CD14-positive monocyte (primary cell): ENCODE measurements at regions not wholly inside any gene's neighbourhood (a gene's known extent, or its start where the extent isn't known, plus 50 kb on each side); places are given as distances from the start of the nearest gene placed in this dataset.

ENCODE experiments used
- DNase-seq, 3 donors: peaks; one replicate each; pipeline ENCODE4 v3.0.0-alpha.2; 2011 to 2022
- H2AFZ ChIP-seq: 2 replicates; pipeline ENCODE4 v1.6.0; 2012; ENCODE audit warnings: mild to moderate bottlenecking, low read depth, low read length, inconsistent platforms; ENCODE audit not compliant: insufficient read depth, poor library complexity, severe bottlenecking
- H3K27ac ChIP-seq, 2 donors: 1 replicate in 1 of 2; 2 replicates in 1 of 2; pipeline ENCODE4 v1.5.1; 2012 to 2013; ENCODE audit warnings: low read length in 2 of 2, control low read depth in 1 of 2, inconsistent platforms in 1 of 2, low read depth in 1 of 2, mild to moderate bottlenecking in 1 of 2
- H3K27me3 ChIP-seq, 2 donors: one replicate each; pipeline versions ENCODE4 v1.6.0 to v1.6.1; 2011 to 2013; ENCODE audit warnings: low read length in 2 of 2; ENCODE audit not compliant: control insufficient read depth in 2 of 2, insufficient read depth in 2 of 2
- H3K36me3 ChIP-seq, 2 donors: replicated peaks in 1 of 2; 1 replicate in 1 of 2; 2 replicates in 1 of 2; pipeline versions ENCODE4 v1.5.1 to v1.6.1; 2012 to 2013; ENCODE audit warnings: low read length in 2 of 2, control low read depth in 1 of 2, inconsistent platforms in 1 of 2, mild to moderate bottlenecking in 1 of 2; ENCODE audit not compliant: insufficient read depth in 2 of 2, control insufficient read depth in 1 of 2
- H3K4me1 ChIP-seq, 2 donors: 1 replicate in 1 of 2; 2 replicates in 1 of 2; pipeline versions ENCODE4 v1.5.1 to v1.6.1; 2012 to 2013; ENCODE audit warnings: low read length in 2 of 2, control low read depth in 1 of 2, inconsistent platforms in 1 of 2, mild to moderate bottlenecking in 1 of 2, moderate library complexity in 1 of 2; ENCODE audit not compliant: insufficient read depth in 2 of 2, control insufficient read depth in 1 of 2
- H3K4me2 ChIP-seq: replicated peaks from 2 replicates; pipeline ENCODE3; 2012; ENCODE audit warnings: low read length, moderate library complexity, mild to moderate bottlenecking; ENCODE audit not compliant: poor library complexity, severe bottlenecking; ENCODE audit errors: extremely low read depth
- H3K4me3 ChIP-seq, 3 experiments: fragments of 200-600 bp in 1 of 3; sonication (generic) in 1 of 3; replicated peaks in 1 of 3; 1 replicate in 2 of 3; 2 replicates in 1 of 3; pipeline ENCODE4 v1.5.1; 2011 to 2013; ENCODE audit warnings: low read length in 3 of 3, mild to moderate bottlenecking in 3 of 3, control low read depth in 2 of 3, low read depth in 2 of 3, inconsistent platforms in 1 of 3, moderate library complexity in 1 of 3
- H3K79me2 ChIP-seq: 2 replicates; pipeline ENCODE4 v1.6.0; 2012; ENCODE audit warnings: mild to moderate bottlenecking, control low read depth, inconsistent platforms, low read length, moderate library complexity; ENCODE audit not compliant: insufficient read depth
- H3K9ac ChIP-seq: 2 replicates; pipeline ENCODE4 v1.6.0; 2017; ENCODE audit warnings: low read length, mild to moderate bottlenecking; ENCODE audit not compliant: insufficient read depth, poor library complexity, severe bottlenecking
- H3K9me3 ChIP-seq, 2 donors: replicated peaks in 1 of 2; 1 replicate in 1 of 2; 2 replicates in 1 of 2; pipeline versions ENCODE4 v1.5.1 to v1.6.1; 2012 to 2013; ENCODE audit warnings: low read length in 2 of 2, control low read depth in 1 of 2; ENCODE audit not compliant: control insufficient read depth in 1 of 2, insufficient read depth in 1 of 2
- H4K20me1 ChIP-seq: 2 replicates; pipeline ENCODE4 v1.6.0; 2012; ENCODE audit warnings: mild to moderate bottlenecking, low read length, control low read depth, moderate library complexity; ENCODE audit not compliant: insufficient read depth
- H3K27ac Mint-ChIP-seq, 7 donors: one replicate each; pipeline ENCODE4 v1.8.0; 2020; ENCODE audit warnings: mild to moderate bottlenecking in 7 of 7, mixed read lengths in 7 of 7, moderate library complexity in 6 of 7, inconsistent platforms in 2 of 7
- H3K27me3 Mint-ChIP-seq, 3 donors: one replicate each; pipeline ENCODE4 v1.8.0; 2021 to 2022; ENCODE audit warnings: low read depth in 3 of 3, mild to moderate bottlenecking in 3 of 3, mixed read lengths in 3 of 3, moderate library complexity in 3 of 3, inconsistent platforms in 1 of 3
- H3K36me3 Mint-ChIP-seq, 2 donors: one replicate each; pipeline ENCODE4 v1.8.0; 2020; ENCODE audit warnings: mixed read lengths in 2 of 2, inconsistent platforms in 1 of 2, mild to moderate bottlenecking in 1 of 2
- H3K4me1 Mint-ChIP-seq: one replicate; pipeline ENCODE4 v1.8.0; 2020; ENCODE audit warnings: mild to moderate bottlenecking, mixed read lengths
- H3K4me3 Mint-ChIP-seq, 2 donors: one replicate each; pipeline ENCODE4 v1.8.0; 2020; ENCODE audit warnings: mild to moderate bottlenecking in 2 of 2, mixed read lengths in 2 of 2, moderate library complexity in 1 of 2
- H3K9me3 Mint-ChIP-seq, 7 donors: one replicate each; pipeline ENCODE4 v1.8.0; 2020 to 2022; ENCODE audit warnings: mixed read lengths in 7 of 7, mild to moderate bottlenecking in 6 of 7, moderate library complexity in 6 of 7, inconsistent platforms in 2 of 7
- WGBS: methylation state at CpG from one replicate; pipeline ENCODE4 v1.1.5; 2013; ENCODE audit warnings: missing lambda C conversion rate; ENCODE audit not compliant: insufficient coverage; 5-methylcytosine and 5-hydroxymethylcytosine counted together
- intact Hi-C, 2 donors: fragments of 100-400 bp; cut with micrococcal nuclease; formaldehyde crosslinking; loops; one replicate each; pipeline versions ENCODE4 v1.15.0 to v1.15.1; 2023
- TF ChIP-seq, protein P1 (sequence below): fragments of 200-600 bp; IDR thresholded peaks from one replicate; pipeline ENCODE4 v1.8.0; 2022; ENCODE audit warnings: antibody characterized with exemption, mild to moderate bottlenecking

DNA sequence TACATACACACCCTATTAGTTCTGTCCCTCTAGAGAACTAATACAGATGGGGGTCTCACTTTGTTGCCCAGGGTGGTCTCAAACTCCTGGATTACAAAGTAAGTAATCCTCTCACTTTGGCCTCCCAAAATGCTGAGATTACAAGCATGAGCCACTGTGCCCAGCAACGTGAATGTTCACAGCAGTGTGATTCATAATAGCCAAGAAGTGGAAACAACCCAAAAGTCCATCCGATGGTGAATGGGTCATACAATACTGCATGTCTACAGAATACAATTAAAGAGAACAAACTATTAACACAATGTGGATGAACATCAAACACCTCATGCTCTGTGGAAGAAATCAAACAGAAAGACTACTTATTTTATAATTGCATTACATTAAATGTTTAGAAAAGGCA lies 57.3 kb upstream of the SYNE2 start:
- H3K27me3 Mint-ChIP-seq, result peaks cover 2 to 14% (median 7%) of the 10 kb centered on the region in 3 donors
- Histone ChIP-seq H3K79me2 (no peaks in the 10 kb centered on the region), H3K4me2 (no peak overlapping the region), H3K36me3 (no peaks in the 10 kb centered on the region), H3K4me3 (no peak overlapping the region), H2AFZ (no peak overlapping the region), H4K20me1 (no peaks in the 10 kb centered on the region), H3K9ac (no peak overlapping the region), H3K4me1 (no peaks in the 10 kb centered on the region), H3K27me3 (no peaks in the 10 kb centered on the region), H3K27ac (no peak overlapping the region), H3K9me3 (no peaks in the 10 kb centered on the region)
- intact Hi-C loops, result loop anchor here (5.0 to 10.0 kb wide), 2 partner anchors 499 to 507 kb away; partner anchors contain the start of gene ESR2 (in 1 of the 2)
- peaks cover 0 to 2% (median 0%) of the 10 kb centered on the region in 7 donors for H3K9me3 Mint-ChIP-seq
- no peak overlapping the region for H3K4me3 Mint-ChIP-seq
- H3K36me3 Mint-ChIP-seq, result no peaks in the 10 kb centered on the region
- no peak for DNase-seq
- 92% methylated on average over 2 of the region's 2 CpGs for WGBS
- H3K27ac Mint-ChIP-seq, result no peak overlapping the region
- peaks cover 2% of the 10 kb centered on the region for H3K4me1 Mint-ChIP-seq
- TF ChIP-seq, protein P1, sequence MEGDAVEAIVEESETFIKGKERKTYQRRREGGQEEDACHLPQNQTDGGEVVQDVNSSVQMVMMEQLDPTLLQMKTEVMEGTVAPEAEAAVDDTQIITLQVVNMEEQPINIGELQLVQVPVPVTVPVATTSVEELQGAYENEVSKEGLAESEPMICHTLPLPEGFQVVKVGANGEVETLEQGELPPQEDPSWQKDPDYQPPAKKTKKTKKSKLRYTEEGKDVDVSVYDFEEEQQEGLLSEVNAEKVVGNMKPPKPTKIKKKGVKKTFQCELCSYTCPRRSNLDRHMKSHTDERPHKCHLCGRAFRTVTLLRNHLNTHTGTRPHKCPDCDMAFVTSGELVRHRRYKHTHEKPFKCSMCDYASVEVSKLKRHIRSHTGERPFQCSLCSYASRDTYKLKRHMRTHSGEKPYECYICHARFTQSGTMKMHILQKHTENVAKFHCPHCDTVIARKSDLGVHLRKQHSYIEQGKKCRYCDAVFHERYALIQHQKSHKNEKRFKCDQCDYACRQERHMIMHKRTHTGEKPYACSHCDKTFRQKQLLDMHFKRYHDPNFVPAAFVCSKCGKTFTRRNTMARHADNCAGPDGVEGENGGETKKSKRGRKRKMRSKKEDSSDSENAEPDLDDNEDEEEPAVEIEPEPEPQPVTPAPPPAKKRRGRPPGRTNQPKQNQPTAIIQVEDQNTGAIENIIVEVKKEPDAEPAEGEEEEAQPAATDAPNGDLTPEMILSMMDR, result no peak

DNA sequence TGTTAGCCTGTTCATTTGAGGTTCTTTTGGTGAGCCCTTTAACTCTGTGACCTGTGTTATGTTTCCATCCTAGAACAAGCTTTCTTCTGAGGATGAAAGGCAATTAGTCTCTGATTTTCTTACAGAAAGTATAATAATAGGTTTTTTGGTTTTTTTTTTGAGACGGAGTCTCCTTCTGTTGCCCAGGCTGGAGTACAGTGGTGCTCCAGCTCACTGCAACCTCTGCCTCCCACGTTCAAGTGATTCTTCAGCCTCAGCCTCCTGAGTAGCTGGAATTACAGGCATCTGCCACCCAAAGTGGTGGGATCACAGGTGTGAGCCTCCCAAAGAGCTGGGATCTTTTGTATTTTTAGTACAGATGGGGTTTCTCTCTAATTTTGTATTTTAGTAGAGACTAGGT lies 52.7 kb upstream of the SYNE2 start:
- no peak overlapping the region for H3K27ac Mint-ChIP-seq
- no peak overlapping the region for H3K9ac ChIP-seq
- intact Hi-C loops, result no loop called here

More for the DNA sequence above, 52.7 kb upstream of the SYNE2 start:
- no peaks in the 10 kb centered on the region for H4K20me1 ChIP-seq
- Mint-ChIP-seq H3K4me3 (no peak overlapping the region), H3K9me3 (peaks cover 0 to 7% (median 0%) of the 10 kb centered on the region in 7 donors), H3K36me3 (no peaks in the 10 kb centered on the region), H3K27me3 (peaks cover 2 to 14% (median 10%) of the 10 kb centered on the region in 3 donors), H3K4me1 (peaks cover 2% of the 10 kb centered on the region)
- no peak overlapping the region for H3K4me3 ChIP-seq
- no peak overlapping the region for H2AFZ ChIP-seq
- no peaks in the 10 kb centered on the region for H3K27me3 ChIP-seq
- no peak overlapping the region for H3K27ac ChIP-seq
- no peaks in the 10 kb centered on the region for H3K79me2 ChIP-seq
- no peak overlapping the region for H3K4me2 ChIP-seq
- no peaks in the 10 kb centered on the region for H3K9me3 ChIP-seq
- no peak for DNase-seq
- WGBS, result 79% methylated on average over 2 of the region's 2 CpGs
- H3K36me3 ChIP-seq, result no peaks in the 10 kb centered on the region
- no peaks in the 10 kb centered on the region for H3K4me1 ChIP-seq
- TF ChIP-seq, protein P1, result no peak
